GM18520 (cell line): ENCODE measurements at regions not wholly inside any gene's neighbourhood (a gene's known extent, or its start where the extent isn't known, plus 50 kb on each side); places are given as distances from the start of the nearest gene placed in this dataset.

Experiments
- ATAC-seq: cut with Tn5 transposase; IDR thresholded peaks from one replicate; pipeline ENCODE4 v1.9.1; 2021; ENCODE audit not compliant: unreplicated experiment

DNA sequence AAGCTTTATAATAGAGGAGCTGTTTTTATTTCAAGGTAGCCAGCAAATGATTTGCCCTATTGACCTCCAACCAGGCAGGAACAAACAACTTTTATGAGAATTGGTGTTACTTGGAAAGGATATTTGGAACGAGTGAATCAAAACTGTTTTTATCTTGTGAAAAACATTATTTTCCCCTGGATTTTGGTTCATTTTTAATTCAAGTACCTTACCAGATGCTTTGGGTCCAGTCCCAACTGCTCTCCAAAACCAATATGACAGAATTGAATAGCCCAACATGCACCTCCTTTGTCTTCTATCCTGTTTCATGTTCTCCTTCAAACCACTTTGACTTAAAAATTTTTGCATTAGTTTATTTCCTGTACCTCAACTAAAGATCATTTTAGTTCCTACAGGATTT lies 178.6 kb upstream of the RBMS1 start:
- no peak for ATAC-seq

DNA sequence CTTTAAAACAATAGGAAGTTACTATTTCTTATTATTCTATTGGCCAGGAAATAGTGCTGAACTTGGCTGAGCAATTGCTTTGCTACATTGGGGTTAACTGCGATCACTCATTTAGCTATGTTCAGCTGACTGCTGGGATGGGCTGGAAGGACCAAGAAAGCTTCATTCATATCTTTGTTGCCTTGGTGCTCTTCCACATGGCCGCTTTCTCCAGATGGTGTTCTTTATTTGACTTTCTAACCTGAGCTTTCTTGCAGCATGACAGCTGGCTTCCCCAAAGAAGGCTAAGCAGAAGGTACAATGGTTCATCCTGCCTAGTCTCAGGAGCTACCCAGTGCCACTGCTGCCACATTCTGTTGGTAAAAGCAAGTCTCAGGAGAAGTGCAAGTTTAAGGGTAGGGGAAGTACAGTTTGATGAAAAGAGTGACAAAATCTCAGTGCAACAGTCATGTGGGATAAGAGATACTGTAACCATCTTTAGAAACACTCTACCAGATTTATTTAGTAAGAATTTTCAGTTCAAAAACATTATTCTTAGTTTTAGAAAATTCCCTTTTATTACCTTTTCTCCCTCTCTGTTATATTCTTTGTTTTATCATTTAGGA lies 180.6 kb upstream of the RBMS1 start:
- ATAC-seq, result no peak

- no peak for ATAC-seq
Observed at GRCh38 chr2:160679686-160680085, 186.1 kb upstream of the RBMS1 start.

GRCh38 chr2:160680294-160680693 lies 186.7 kb upstream of the RBMS1 start:
- ATAC-seq, result no peak

- ATAC-seq, result no peak
Observed at GRCh38 chr2:160680974-160681373, 187.4 kb upstream of the RBMS1 start.

DNA sequence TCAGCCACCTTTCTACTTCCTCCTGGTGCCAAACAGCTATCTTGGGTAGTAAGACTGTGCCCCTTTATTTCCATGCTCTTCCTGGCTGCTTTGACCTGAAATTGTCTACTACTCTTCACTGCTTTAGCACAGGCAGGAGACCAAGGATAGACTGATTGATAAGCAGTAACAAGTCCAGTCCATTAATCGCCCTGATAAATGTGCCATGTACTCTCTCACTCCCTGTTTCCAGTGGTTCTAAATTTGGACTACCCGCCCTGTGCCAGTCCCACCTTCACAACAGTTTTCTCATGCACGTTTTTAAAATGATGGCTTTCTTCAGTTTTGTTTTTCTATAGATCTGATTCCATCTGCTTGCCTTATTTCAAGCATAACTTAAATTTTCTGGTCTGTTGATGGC lies 189.6 kb upstream of the RBMS1 start:
- no peak for ATAC-seq

DNA sequence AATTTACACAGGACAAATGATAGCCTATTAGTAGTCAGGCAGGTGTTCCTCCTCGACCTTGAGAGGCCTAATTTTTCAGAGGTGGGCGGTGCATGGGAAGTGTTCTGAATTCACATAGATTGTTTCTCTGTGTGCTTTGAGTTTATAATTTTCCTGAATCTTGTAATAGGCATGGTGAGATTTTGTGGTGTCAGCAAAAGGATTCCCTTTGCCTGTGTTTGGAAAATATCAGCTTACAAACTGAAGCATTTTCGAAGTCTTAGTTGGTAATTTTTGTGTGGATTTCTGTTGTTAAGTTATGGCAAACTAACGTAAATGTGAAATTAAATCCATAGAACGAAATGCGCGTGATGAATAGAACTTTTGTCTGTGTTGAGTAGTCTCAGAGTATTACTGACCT lies 194.0 kb upstream of the RBMS1 start:
- no peak for ATAC-seq

DNA sequence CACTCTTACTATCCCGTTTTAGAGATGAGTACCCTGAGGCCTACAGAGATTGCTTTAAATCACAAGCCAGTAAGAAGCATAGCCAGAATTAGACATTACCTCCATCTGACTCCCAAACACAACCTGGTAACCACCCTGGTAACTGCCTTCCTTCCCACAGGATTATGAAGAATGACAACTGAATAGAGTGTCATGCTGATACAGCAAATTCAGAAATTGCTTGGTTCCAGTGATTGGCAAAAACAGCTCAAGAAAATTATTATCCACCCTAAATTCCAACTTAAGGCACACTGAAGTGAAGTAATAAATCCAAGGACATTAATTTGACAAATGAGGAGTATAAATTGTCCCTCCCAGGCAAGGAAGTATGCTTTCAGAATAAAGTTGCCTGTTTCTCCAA lies 195.8 kb upstream of the RBMS1 start:
- no peak for ATAC-seq

DNA sequence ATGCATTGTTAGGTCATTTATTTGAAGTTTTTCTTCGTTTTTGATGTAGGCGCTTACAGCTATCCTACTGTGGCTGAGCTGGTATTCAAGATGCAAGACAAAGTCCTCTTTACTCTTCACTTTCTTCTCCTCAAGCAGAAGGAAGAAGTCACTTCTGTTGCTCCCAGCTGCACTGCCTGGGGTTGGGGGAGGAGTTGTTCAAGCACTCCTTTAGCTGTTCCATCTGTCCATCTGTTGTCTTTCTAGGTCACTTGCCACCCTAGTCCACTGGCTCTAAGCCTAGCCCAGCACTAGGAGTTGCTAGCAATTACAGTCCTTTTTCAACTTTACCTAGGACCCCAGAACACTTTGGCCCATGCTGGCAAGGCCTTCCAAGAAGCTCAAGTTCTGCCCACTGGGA lies 200.6 kb upstream of the RBMS1 start:
- no peak for ATAC-seq

GRCh38 chr2:160694631-160695030 lies 201.0 kb upstream of the RBMS1 start:
- peak; percentile 68 for ATAC-seq

DNA sequence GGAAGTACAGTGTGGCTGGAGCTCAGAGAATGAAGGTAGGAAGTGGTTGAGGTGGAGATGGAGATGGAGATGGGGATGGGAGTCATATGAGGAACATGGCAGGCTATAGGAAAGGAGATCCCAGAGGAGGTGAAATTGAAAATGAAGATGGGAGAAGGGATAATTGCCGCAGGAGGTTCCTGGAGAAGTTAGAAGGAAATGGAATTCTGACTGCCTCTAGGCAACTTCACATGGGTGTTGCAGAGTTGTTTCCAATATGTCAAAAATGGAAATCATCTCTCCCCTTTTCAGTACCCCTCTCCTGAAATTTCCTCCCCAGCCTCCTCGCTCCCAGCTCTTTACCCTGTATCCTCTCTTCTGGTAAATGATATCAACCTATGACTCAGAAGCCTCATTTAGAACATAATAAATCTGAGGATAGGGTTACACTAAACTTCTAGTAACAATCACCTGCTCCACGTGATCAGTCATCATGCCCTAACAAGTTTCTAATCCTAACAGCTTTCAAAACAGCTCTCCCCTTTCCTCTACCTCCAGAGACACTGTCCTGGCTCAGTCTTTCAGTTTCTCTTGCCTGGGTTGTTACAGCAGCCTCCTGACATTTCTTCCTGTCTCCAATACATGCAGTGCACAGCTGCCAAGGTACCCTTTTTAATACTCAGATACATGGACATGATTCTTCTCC lies 201.9 kb upstream of the RBMS1 start:
- no peak for ATAC-seq

- ATAC-seq, result no peak
Observed at GRCh38 chr2:160696087-160696452, 202.5 kb upstream of the RBMS1 start.

DNA sequence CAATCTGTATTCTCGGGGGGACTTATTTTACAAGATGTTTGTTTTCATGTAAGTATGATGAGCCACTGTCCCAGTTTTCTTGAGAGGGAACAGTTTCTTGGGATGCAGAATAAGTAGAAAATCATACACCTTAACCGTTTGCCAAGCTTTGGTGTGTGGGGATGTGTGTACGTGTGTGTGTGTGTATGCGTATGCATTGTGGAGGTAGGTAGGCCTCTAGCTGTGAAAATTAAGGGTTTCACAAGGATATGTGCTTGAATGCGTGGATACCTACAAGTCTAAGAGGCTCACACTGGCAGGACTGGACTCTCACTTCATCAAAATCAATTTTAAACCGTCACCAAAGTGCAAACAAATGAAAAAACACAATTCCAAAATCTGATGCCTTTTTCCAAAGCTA lies 204.2 kb upstream of the RBMS1 start:
- ATAC-seq, result no peak

DNA sequence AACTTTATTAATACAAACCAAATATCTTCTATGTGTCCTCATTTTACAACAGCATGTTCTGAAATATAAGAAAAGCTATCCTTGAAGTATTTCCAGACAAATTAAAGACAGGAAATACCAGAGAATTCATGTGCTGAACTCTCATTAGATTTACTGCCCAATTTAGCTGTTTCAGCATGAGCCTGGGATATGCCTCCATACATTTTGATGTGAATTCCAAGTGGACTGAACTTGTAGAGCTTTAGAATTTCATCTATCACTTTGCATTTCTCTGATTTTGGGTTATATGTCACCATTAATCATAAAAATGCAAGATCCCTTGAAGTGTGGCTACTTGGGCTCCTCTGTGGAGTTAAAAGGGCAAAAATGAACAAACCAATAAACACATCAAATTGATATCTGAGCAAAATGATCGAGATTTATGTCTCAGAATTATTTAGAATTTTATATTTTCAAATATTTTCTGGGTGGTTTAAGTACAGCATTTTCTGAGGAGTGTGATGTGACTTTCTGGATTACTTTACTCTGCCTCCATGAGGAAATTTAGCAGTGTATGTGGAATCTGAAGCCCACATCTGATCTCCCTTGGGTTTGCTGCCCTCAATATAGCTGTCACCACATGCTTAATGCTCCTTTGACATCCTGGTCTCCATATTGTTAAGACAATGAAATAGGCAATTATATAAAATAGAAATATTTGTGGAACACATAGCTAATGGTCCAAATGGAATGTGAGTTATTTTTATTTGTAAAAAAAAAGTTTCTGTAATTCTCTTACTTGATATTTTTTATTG lies 206.6 kb upstream of the RBMS1 start:
- ATAC-seq, result no peak

DNA sequence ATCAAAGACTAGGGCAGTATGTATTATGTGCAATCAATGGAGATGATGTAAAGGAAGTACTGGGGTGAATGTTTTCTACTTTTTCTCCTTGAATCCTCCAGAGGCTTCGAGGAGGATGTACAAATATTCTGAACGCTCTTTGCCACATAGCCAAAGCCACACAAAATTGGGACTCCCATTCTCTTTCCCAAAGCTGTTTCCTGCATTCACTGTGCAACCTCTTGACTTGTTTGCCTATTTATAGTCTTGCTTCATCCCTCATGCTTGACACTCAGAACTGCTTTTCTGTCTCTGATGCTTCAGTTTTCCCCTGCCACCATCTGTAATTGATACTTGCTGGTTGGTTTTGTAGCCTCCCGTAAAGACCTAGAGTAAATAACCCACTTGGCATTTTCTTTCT lies 208.2 kb upstream of the RBMS1 start:
- no peak for ATAC-seq

- ATAC-seq, result no peak
Observed at GRCh38 chr2:160702754-160703153, 209.1 kb upstream of the RBMS1 start.

DNA sequence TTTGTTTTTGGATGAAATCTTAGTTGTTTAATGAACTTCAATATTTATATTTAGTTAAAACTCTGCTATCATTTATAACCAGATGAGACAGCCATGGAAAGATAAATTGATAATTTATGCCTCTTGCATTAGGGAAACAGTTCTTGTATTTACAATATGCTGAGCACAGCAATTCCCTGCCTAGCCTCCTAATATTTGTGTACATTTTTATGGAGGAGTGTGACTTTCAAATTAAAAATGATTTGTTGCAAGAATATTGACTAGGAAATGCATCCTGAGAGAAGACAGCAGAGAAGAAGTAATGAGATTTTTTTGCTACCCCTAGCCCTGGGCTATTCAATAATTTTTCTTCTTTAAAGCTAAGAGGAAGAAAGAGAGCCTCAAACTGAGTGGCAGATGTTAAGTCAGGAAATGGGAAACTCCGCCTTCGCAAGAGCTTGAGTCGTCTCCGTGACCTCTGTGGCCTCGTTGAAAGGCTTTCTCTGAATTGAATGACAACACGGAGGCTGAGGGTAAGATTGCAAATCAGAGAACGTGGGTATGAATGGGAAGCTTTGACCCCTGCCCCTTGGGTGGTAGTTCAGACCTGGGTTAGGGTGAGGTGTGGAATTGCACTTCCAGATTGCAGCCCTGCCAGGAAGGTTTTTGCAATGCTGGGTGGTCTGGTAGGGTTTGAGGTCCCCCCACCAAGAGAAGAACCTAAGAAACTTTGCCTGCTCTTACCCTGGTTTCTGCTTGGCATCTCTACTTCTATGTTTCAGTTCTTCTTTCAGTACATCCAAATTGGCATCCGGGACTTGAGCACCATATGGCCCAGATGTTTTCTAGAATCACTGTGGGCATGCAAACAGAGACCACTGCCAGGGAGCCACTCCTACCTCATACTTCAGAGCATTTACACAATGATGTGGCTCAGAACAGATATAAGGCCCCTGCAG lies 210.3 kb upstream of the RBMS1 start:
- ATAC-seq, result peak; percentile 77

DNA sequence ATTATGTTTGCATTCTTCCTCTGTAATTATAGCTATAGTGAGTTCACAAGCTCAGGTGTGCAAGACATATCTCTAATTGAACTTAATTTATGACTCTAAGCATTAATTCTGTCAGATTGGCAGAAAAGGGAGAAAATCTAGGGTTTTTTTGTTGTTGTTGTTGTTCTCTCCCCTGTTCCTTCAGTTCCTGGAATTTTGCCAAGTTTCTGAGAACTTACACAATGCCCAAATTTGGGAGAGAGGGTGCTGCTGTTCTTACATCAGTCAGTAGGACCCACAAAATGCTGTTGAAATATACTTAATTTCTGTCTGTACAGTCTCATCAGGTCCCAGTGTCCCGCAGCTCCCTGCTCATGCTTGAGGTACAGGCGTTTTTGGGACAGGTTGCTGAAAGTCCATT lies 221.8 kb upstream of the RBMS1 start:
- no peak for ATAC-seq

- ATAC-seq, result no peak
Observed at GRCh38 chr2:160719116-160719515, 225.5 kb upstream of the RBMS1 start.

GRCh38 chr2:160720098-160720497 lies 226.5 kb upstream of the RBMS1 start:
- no peak for ATAC-seq
